ENCODE measurements at regions not wholly inside any gene's neighbourhood (a gene's known extent, or its start where the extent isn't known, plus 50 kb on each side); places are given as distances from the start of the nearest gene placed in this dataset.

GRCh38 chr2:104493698-104494097, 360.2 kb upstream of the POU3F3 start:
- TF ChIP-seq CTCF (IDR thresholded peaks at IDR 0.05) (no peak), POLR2A (IDR thresholded peaks at IDR 0.05) (no peak)

All from uterus (tissue), 2 donors.